HG03066 (cell line): ENCODE measurements at regions not wholly inside any gene's neighbourhood (a gene's known extent, or its start where the extent isn't known, plus 50 kb on each side); places are given as distances from the start of the nearest gene placed in this dataset.

Source experiments
- ATAC-seq: cut with Tn5 transposase; IDR thresholded peaks from one replicate; pipeline ENCODE4 v1.9.1; 2021; ENCODE audit warnings: low read depth; ENCODE audit not compliant: unreplicated experiment

DNA sequence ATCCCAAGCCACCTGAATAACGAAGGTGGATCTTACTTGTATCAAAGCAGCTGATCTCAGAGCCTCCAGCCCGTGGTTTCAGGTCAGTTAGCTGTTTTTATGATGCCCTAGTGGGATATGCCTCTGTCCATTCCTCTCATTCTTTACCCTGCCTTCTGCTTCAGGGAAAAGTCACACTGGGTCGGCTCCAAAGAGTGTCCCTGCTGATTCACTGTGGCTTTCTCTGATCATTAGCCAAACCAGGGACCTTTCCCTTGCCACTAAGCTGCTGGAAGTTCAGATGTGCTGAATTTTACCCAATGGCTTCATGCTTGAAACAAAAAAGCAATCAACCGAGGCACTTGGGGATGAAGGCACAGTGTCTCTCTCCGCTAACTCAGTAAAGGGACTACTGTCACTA lies 170.2 kb upstream of the SALL1 start:
- no peak for ATAC-seq

DNA sequence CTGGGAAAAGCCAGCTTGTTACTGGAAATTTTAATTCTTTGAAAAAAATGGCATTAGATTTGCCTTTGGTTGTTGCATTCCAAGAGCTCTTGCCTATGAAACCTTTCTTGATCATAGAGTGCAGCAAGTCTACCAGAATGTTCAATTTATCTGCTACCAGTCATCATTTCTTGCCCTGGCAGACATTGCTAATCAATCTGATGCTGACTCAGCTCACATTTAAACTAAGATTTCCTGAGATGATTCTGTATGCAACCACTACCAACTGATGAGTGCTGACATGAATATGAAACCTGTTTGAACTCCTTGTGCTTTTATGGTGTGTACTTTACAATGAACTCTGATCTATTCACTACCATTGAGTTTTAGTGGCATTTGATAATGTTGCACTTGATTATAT lies 166.5 kb upstream of the SALL1 start:
- ATAC-seq, result no peak

- ATAC-seq, result no peak
Measured at GRCh38 chr16:51313198-51313597, 162.1 kb upstream of the SALL1 start.

- no peak for ATAC-seq
Measured at GRCh38 chr16:51312363-51313150, 161.5 kb upstream of the SALL1 start.

DNA sequence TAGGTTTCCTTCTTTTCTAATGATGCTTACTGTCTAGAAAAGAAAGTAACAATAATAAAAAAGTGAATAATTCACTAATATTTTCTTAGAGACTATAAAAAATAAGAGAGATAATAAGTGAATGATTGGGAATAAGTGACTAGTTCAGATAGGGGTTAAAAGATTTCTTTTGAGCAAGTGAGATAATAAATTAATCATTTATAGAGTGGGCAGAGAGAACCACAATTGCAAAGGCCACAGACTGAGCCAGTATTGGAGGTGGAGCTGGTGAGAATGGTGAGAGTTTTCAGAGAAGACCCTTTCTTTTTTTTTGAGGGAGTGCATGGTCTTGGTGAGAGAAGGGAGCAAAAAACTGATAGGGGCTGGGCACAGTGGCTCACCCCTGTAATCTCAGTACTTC lies 159.1 kb upstream of the SALL1 start:
- ATAC-seq, result no peak

- ATAC-seq, result no peak
Measured at GRCh38 chr16:51306886-51307595, 156.0 kb upstream of the SALL1 start.

- no peak for ATAC-seq
Measured at GRCh38 chr16:51306116-51306515, 155.0 kb upstream of the SALL1 start.

GRCh38 chr16:51305337-51305736 lies 154.3 kb upstream of the SALL1 start:
- ATAC-seq, result no peak

GRCh38 chr16:51302042-51302441 lies 151.0 kb upstream of the SALL1 start:
- ATAC-seq, result no peak

DNA sequence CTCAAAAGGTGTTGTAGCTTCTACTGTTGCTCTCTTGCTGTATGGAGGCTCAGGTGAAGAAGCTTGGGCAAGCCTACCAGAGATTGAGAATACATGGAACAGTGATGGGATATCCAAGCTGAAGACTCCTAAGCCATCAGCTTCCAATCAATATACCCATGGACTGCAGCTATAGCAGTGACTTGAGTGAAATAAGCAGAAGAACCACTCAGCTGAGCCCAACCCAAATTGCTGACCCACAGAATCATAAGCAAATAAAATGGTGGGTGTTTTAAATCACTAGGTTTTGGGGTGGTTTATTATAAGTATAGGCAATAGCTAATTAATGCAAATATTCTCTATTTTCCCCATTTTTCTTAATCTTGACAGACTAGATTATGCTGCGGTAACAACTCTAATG lies 147.7 kb upstream of the SALL1 start:
- ATAC-seq, result no peak

DNA sequence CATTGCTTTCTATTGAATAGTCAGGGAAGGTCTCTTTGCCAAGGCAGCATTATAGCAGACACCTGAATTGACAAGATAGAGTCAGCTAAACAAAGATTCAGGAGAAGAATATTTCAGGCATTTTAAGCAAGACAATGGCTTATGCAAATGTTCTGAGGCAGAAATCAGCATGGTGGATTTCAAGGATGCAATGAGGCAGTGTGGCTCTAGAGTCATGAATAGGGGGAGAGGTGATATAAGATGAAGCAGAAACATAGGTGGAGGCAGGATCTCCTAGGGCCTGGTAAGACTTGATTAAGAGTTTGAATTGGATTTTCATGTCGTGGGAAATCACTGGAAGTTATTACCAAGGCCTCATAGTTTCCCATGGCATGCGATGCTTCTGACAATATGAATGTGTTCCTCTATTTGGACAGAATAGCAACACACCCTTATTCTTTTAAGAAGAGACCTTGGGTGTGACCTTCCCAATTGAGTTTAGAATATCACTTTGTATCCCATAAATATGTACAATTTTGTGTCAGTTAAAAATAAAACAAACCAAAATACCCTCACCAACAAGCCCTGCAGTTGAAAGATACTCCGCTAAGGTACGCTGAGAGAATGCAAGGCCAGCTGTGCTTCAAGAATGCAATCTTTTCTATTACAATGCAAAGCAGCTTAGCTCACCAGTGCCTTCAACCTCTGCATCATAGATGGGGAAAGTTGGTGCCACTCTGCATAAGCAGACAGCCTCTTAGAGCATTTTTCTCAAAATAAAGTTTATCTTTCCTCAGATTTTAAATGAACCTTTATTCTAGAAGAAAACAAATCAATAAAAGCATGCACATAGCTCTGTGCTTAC lies 139.6 kb upstream of the SALL1 start:
- ATAC-seq, result no peak

DNA sequence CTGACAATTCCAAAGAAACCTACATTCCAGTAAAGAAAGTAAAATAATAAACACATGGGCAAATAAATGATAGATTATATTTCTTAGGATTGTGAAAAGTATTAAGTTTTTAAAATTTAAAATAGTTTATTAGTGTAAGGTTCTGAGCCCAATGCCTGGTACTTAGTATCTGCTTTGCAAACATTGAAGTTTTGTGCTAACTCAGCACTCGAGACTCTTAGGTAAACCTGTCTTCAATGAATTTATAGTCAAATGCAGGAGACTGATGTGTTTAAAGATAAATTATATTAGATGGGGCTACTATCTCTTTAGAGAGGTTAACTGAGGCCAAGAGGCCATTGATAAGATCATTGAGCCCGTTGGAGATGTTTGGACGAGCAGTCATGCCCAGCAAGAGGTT lies 138.3 kb upstream of the SALL1 start:
- no peak for ATAC-seq

- no peak for ATAC-seq
Measured at GRCh38 chr16:51287121-51287755, 136.2 kb upstream of the SALL1 start.

DNA sequence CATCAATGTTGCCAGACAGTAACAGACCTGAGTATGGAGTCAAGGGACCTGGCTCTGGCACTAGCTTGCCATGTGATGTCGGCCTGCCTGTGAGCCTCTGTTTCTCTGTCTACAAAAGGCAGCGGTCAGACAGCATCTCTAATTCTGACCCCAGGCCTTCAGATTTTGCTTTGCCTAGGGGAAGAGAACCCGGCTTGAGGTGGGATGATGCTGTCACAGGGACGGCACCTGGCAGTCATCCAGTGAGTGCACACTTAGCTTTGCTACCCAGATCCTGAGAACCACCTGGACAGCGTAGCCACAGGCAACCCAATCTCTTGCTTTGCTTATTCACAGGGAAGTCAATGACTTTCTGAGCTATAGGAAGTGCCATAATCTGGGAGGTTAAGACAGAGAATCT lies 135.2 kb upstream of the SALL1 start:
- no peak for ATAC-seq

GRCh38 chr16:51276336-51276735 lies 125.3 kb upstream of the SALL1 start:
- no peak for ATAC-seq

DNA sequence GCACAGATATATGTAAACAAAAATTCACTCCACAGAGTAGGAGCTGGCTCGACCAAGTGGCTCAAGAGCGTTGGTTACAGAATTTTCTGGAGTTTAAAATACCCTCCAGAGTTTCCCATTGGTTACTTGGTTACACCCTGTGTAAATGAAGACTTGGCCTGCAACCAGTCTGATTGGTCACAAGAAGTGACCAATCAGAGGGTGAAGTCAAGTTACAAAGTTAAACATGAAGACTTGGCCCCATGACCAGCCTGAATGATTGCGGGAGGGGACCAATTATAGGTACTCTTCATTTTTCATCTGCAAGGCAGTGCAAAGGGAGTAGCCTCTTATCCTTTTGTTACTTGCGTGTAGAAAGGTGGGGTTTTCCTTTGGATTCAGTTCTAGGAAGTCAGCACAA lies 121.3 kb upstream of the SALL1 start:
- no peak for ATAC-seq

DNA sequence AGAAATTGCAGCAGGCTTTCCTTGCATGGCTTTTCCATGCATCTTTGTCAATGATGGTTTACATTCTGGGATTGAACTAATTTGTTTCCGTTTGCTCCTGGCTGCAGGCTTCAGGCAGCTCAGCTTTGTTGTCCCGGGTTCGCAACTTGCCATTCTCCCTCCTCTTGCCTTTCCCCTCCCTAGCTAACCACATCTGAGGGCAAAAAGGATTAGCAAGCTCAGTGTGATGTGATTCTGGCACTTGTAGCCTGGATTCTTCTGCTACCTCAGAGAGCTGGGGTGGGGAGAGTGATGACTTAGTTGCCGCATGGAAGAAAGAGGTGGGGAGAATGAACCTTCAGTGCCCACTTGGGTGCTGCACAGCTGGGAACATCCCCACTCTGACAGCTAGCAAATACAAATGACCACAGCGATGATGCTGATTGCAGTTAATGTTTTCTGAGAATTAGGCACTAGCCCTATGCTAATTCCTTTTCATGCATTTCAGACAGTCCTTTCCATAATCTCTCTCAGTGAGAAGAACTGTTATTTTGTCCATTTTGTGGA lies 120.2 kb upstream of the SALL1 start:
- no peak for ATAC-seq

- no peak for ATAC-seq
Measured at GRCh38 chr16:51268237-51268636, 117.2 kb upstream of the SALL1 start.

DNA sequence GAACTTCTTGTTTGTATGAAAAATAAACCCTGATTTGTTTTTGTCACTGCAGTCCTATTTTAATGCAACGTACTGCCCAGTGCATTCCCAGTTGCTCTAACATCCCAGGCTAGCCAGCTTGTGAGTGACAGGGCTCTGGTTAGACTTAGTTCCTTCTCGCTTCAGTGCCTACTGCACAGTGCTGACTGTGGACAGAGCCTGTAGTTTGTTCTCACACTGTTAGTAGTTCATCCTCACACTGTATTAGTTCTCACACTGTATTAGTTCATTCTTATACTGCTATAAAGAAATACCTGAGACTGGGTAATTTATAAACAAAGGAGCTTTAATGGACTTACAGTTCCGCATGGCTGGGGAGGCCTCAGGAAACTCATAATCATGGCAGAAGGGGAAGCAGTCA lies 116.6 kb upstream of the SALL1 start:
- ATAC-seq, result no peak

- ATAC-seq, result no peak
Measured at GRCh38 chr16:51262428-51262827, 111.4 kb upstream of the SALL1 start.

- ATAC-seq, result no peak
Measured at GRCh38 chr16:51261919-51262318, 110.8 kb upstream of the SALL1 start.
